NCI-H1048 (cell line): ENCODE measurements at regions not wholly inside any gene's neighbourhood (a gene's known extent, or its start where the extent isn't known, plus 50 kb on each side); places are given as distances from the start of the nearest gene placed in this dataset.
"Not testable (repeated sequence)": the region's sequence is repeated elsewhere in the genome, so short reads cannot be mapped to it uniquely, and the experiment has no call there.

Experiments
- DNase-seq: peaks from one replicate; lab custom pipeline; 2025; lab: John Stamatoyannopoulos, UW

GRCh38 chr7:82624965-82625364 is 181.4 kb upstream of the CACNA2D1 start:
- DNase-seq: no peak

DNA sequence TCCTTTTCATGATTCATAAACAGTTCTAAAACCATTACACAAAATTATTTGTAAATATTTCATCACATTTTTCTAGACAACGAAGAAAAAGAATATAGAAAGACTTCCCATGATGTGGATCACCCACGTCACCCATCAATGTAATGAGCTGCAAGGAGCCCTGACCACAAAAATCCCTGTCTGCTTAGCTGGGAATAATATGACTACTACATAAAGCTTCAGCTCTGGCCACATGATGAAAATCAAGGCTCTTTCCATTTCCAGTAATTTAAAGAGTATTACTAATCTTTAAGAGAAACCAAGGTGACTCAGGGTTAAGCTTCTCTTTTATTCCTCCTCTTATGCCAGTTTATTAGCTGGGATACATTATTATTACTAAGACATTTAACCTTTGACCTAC is 180.8 kb upstream of the CACNA2D1 start:
- no peak for DNase-seq

GRCh38 chr7:82623812-82624211 is 180.2 kb upstream of the CACNA2D1 start:
- no peak for DNase-seq

DNA sequence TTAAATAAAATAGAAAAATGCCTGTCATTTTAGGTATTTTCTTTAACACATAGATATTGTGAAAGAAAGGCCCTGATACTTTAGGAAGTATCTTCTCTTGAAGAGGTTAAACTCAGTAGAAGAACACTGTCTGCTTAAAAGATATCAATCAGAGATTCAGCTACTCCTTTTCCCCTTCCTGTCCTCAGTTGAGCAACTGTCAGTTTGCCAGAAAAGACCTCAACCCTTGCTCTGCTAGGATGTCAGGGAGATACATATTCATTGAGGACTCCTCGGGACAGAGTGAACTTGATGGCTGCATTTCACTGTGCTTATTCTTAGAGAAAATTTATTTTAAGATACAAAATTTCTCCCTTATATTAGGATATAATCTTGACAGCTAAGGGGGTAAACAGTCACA is 173.6 kb upstream of the CACNA2D1 start:
- no peak for DNase-seq

DNA sequence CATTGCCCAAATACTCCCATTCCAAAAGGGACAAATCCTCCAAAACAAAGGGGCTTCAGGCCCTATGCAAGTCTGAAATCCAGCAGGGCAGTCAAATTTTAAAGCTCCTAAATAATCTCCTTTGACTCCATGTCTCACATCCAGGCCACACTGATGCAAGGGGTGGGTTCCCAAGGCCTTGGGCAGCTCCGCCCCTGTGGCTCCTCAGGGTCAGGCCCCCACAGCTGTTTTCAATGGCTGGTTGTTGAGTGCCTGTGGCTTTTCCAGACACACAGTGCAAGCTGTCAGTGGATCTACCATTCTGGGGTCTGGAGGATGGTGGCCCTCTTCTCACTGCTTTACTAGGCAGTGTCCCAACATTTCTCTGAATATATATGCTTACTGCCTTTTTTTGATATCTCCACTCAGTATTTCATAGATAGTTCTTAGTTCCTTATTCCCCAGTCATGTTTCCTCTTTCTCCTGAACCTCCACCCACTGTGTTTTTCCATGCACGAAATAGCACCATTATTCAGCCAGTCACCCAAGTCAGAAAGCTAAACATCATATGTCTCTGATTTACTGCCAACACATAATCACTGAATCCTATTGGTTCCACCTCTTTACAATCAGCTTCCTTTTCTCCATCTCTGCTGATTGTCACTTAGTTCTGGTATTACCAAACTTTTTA is 172.6 kb upstream of the CACNA2D1 start:
- no peak for DNase-seq

- DNase-seq: no peak
These were observed 171.9 kb upstream of the CACNA2D1 start for GRCh38 chr7:82615527-82615926.

DNA sequence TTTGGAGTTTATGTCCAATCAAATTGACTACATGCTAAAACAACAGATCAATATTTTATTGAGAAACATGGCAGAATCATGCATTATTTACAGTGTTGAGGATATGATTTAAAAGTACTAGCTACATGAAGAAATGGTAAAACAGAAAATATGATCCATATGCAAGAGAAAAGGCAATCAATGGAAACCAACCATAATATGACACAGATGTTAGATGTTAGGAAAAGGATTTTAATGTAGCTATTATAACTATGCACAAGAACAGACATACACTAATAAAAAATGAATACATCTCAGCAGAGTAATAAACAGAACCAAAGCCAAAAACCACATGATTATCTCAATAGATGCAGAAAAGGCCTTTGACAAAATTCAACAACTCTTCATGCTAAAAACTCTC is 166.2 kb upstream of the CACNA2D1 start:
- no peak for DNase-seq

GRCh38 chr7:82605247-82605864 is 161.8 kb upstream of the CACNA2D1 start:
- peak; percentile 14 for DNase-seq

DNA sequence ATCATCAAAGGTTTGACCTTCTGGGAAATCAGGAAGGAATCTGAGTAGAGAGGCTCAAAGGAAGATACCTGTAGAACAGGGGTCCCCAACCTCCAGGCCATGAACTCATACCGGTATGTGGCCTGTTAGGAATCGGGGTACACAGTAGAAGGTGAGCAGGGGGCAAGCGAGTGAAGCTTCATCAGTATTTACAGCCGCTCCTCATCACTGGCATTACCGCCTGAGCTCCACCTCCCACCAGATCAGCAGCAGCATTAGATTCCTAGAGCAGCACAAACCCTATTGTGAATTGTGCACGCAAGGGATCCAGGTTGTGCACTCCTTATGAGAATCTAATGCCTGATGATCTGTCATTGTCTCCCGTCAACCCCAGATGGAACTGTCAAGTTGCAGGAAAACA is 158.5 kb upstream of the CACNA2D1 start:
- no peak for DNase-seq

GRCh38 chr7:82600531-82600930 is 157.0 kb upstream of the CACNA2D1 start:
- DNase-seq: no peak

DNA sequence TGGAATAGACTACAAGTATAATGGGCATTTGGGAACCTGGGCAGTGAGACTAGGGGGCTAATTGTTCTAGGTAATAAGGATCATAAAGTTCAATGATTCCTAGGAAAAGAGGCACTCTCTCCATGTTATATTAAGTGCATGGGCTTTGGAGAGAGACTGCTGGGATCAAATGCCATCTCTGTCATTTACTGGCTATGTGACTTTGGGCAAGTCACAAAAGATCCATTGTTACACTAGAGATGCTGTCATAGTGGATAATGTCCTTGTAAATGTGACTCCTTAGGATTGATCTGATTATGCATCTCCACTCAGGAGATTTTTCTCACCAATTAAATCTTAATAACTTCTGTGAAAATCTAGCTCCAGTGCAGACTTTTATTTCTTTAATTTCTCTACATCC is 156.3 kb upstream of the CACNA2D1 start:
- no peak for DNase-seq

DNA sequence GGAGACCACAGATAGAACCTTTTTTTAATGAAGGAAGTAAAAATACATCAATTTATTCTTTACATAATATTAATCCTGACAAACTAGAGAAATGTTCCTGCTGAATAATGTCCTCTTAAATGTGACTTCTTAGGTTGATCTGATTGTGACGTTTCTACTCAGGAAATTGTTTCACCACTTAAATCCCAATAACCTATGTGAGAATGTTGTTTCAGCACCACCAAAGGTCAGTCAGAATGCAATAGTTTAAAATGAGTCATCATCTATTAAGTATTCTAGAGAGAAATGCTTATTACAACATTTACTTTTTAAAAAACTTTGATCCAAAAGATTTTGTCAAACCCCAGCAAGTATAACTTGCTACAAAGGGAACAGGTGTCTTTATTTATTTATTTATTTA is 155.4 kb upstream of the CACNA2D1 start:
- DNase-seq: no peak

- not testable (repeated sequence) for DNase-seq
These were observed 152.2 kb upstream of the CACNA2D1 start for GRCh38 chr7:82595795-82596194.

DNA sequence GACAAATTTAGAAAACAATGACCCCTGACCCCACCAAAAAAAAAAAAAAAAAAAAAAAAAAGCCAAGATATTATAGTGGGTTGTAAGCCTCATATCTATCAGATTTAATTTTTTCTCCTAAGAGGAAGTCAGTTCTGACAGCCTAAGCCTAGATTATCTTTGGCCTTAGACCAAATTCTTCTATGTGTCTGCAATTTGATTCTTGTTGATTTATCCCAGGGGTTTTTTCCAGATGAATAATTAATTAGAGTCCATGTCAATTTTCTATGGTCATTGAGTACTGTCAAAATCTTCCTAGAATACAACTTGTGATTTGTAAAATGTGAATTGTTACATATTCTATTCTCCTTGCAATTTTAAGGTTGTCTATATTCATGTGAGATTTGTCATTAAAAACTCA is 151.6 kb upstream of the CACNA2D1 start:
- no peak for DNase-seq

DNA sequence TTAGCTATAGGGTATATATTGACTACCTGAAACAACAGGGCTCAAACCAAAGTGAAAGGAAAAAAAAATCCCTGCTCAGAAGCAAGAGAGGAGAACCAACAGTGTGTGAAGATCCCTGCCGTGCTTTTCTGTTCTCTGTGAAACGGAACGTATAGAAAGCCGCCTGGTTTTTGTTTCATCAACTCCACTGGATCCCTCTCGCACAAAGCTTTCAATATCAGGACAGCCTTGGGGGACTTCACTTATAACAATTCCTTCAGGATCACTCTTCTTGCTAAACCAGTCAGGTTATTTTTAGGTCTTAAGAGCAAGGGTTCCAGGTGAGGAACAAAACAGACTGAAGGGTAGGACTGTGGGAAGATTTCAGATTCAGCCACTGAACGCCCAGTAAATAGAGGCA is 151.1 kb upstream of the CACNA2D1 start:
- no peak for DNase-seq

GRCh38 chr7:82593780-82594179 is 150.2 kb upstream of the CACNA2D1 start:
- DNase-seq: no peak

- no peak for DNase-seq
These were observed 148.8 kb upstream of the CACNA2D1 start for GRCh38 chr7:82592416-82592815.

DNA sequence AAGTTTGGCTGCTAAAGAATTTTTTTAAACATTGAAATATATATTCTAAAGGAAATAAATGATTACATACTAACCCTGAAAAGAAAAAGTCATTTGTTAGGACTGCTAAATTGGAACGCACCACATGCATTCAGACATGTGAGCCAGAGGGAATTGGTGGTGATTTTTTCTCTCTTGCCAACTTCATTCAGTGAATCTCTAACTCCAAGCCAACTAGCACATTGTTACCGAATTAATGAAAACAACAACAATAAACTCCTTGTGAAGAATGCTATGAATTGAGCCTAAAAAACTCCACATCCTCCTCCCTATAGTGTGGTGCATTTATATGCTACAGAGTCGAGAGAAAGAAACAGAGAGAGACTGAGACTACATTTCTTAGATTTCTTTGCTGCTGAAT is 135.5 kb upstream of the CACNA2D1 start:
- no peak for DNase-seq

DNA sequence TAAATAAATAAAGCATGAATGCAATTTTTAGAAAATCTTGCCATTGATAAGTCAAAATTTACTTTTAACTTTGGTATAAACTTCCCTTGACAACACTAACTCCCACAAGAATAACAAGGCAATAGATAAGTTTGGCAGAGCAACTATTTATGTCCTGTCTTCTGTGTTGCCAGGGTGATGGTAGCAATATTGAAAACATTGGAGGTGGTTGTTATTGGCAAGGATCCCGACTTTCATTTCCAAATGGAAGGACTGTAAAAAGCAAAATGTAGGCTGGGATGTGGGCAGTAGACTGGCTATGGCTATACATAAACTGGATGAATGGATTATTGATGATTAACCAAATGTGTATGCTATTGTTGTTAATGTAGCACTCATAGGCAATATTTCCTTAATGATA is 134.9 kb upstream of the CACNA2D1 start:
- no peak for DNase-seq

GRCh38 chr7:82572195-82572880 is 128.8 kb upstream of the CACNA2D1 start:
- peak; percentile 55 for DNase-seq

- DNase-seq: not testable (repeated sequence)
These were observed 127.5 kb upstream of the CACNA2D1 start for GRCh38 chr7:82571047-82571446.

GRCh38 chr7:82567841-82568240 is 124.3 kb upstream of the CACNA2D1 start:
- no peak for DNase-seq

- DNase-seq: no peak
These were observed 123.8 kb upstream of the CACNA2D1 start for GRCh38 chr7:82567356-82567755.

DNA sequence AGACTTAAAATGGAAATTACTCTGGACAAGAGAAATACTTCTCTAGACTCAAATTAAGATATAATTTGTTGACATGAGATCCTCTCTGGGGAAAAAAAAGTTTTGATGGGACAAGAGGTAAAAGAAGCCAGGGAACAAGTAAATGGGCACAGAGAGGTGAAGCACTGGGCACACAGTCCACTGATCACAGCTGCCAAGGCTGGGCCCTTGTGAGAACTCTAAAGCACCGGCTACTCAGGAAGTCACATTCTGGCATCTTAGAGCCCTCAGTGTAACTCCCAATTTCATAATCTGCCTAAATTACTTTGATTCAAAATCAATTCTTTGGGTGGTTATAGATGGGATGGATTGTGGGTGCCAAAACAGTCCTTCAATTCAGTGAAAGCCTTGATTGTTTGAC is 123.2 kb upstream of the CACNA2D1 start:
- DNase-seq: no peak
